H1 (cell line): ENCODE measurements at regions not wholly inside any gene's neighbourhood (a gene's known extent, or its start where the extent isn't known, plus 50 kb on each side); places are given as distances from the start of the nearest gene placed in this dataset.

ENCODE experiments used
- CHD7 ChIP-seq: fragments of 300-600 bp; sonication (generic); IDR thresholded peaks from 2 replicates; pipeline ENCODE4 v1.7.1; 2012; ENCODE audit warnings: low read length, moderate library complexity, mild to moderate bottlenecking, inconsistent platforms; ENCODE audit not compliant: insufficient replicate concordance
- GTF2F1 ChIP-seq: IDR thresholded peaks from 2 replicates; pipeline ENCODE4 v1.6.1; 2012; ENCODE audit warnings: low read depth, low read length, improper control_type of control experiment, borderline replicate concordance

- TF ChIP-seq CHD7 (no peak), GTF2F1 (no peak)
These were observed 1358.6 kb upstream of the GJE1 start (continued) for GRCh38 chr6:140774080-140774505.
